RPMI7951 (cell line): ENCODE measurements at regions not wholly inside any gene's neighbourhood (a gene's known extent, or its start where the extent isn't known, plus 50 kb on each side); places are given as distances from the start of the nearest gene placed in this dataset.
"Not testable (repeated sequence)": the region's sequence is repeated elsewhere in the genome, so short reads cannot be mapped to it uniquely, and the experiment has no call there.

Experiments
- DNase-seq: peaks from one replicate; pipeline ENCODE4 v3.0.0-alpha.2; 2012; ENCODE audit warnings: low read depth

- DNase-seq = peak; percentile 82
These were observed 256.9 kb downstream of the SPRY2 start for GRCh38 chr13:80083853-80084676.

DNA sequence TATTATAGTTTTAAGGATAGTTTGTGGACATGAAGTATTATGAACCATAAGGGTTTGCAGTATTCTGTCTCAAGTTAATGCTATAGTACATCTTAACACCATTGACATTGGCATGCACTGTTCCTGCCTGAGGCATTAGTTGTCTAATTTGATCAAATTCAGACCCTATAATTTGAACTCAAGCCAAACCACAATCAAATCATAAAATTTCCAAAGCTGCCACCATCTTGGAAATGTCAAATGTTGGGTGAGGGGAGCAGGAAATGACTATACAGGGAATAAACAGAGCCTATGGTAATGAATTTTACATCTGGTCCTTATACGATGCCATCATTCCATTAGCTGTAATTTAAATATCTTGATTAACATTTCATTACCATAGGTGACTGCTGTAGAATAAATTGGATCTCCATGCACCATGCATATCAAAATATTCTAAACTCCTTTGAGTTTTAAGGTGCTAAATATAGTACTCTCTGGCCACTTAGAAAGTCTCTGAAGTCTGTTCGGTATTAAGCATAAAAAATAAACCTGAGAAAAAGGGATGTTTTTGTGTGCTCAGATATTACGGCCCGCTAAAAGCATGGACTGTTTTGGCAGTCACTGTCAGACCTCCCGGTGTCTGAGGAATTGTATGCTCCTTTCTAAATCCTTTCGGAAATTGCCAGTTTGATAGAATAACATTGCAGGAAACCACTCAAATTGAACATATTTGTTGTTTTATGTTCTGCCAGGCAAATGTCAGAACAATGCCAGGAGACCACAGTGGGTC lies 257.7 kb downstream of the SPRY2 start:
- peak; percentile 52 for DNase-seq

- peak; percentile 73 for DNase-seq
These were observed 258.4 kb downstream of the SPRY2 start for GRCh38 chr13:80082396-80083080.

GRCh38 chr13:80074811-80075210 lies 266.1 kb downstream of the SPRY2 start:
- no peak for DNase-seq

DNA sequence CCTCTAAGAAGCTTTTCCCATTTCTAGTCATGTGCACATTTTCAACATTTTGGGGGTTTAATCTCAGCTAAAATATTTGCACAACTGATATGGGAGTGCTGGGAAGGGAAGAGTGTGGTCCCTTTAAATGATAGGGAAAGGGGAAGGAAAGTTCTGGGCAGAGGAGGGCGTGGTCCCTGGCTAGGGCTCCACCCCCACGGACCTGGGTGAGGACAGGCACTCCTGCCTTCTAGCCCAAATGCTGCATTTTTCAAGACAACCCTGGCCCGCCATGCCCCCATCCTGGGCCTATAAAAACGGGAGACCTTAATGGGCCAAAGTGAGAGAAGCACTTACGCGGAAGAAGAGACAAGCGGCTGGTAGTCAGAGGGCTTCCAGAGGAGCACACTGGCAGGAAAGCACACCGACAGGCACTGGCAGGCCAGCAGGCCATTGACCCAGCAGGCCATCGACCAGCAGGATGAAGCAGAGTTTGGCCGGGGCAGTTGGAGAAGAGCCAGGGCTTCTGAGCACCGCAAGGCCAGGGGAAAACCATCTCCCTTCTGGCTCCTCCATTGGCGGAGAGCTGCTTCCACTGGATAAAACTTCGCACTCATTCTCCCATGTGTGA lies 266.7 kb downstream of the SPRY2 start:
- DNase-seq = no peak

DNA sequence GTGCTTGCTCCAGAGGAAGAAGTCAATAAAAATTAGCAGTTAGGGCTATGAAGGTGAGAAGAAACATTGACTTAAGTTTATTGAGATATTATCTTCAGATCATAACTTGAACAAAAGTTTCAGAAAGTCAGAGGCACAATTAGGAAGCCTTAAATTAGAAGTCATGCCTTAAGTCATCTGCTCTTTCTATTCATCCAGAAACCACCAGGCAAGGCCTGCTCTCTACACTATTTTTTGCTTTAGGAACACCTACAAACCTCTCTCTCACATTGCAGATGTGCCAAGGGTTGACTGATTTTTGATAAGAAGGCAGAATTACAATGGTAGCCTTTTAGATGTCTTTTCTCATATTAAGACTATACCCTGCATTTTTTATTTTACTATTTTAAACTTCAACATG lies 268.7 kb downstream of the SPRY2 start:
- DNase-seq = no peak

- no peak for DNase-seq
These were observed 270.8 kb downstream of the SPRY2 start for GRCh38 chr13:80070024-80070703.

DNA sequence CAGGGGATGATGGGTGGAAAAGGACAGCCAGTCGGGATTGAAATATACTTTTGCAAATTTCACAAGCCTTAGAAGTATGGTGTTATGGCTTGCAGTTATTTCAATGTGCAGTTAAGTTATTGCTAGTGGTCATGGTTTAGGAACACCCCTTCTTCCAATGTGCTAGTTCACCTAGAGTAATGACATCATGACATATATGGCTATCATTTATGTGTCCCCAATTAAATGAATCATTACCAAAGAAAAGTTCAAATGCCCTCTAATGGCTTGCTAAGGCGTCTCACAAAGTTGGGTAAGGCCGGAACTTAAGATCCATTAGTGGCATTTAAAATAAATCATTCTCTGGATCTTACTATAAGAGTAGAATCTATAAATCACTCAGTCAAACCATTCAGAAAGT lies 271.6 kb downstream of the SPRY2 start:
- no peak for DNase-seq

DNA sequence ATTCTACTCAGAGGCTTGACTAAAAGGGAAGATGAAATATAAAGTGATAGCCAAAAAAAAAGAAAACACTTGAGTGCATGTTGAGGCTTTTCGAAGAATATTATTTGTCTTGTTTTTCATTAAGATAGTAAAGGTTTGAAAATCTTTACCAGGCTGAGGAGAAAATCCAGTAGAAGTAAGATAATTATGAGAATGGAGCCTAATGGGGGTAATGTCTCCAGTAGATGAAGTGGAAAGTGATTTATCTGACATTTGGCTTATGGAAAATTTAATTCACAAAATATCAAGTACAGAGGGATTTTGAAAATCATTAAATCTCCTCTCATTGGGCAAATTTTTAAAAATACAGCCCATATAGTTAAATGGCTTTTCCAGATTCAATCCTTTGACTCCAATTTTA lies 274.9 kb downstream of the SPRY2 start:
- DNase-seq = no peak

GRCh38 chr13:80062416-80062815 lies 278.5 kb downstream of the SPRY2 start:
- not testable (repeated sequence) for DNase-seq

DNA sequence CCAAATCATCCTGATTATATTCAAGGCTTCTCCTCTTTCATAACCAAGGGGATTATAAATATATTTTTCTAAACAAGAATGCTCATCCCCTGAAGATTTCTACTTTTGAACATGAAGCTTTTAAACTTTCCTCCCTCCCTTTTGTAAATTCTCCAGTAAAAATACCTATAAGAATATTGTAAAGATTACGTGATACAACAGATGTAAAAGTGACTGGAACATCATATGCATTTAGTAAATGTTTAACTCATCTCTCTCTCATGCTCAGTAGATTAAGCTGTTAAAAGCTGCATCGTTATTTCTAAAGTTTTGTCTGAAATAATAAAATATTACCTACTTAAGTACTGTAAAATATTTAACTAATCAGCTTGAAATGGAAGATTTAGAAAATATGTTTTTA lies 281.1 kb downstream of the SPRY2 start:
- no peak for DNase-seq

GRCh38 chr13:80058626-80059025 lies 282.3 kb downstream of the SPRY2 start:
- DNase-seq = no peak

GRCh38 chr13:80055847-80056246 lies 285.1 kb downstream of the SPRY2 start:
- DNase-seq = peak; percentile 25

DNA sequence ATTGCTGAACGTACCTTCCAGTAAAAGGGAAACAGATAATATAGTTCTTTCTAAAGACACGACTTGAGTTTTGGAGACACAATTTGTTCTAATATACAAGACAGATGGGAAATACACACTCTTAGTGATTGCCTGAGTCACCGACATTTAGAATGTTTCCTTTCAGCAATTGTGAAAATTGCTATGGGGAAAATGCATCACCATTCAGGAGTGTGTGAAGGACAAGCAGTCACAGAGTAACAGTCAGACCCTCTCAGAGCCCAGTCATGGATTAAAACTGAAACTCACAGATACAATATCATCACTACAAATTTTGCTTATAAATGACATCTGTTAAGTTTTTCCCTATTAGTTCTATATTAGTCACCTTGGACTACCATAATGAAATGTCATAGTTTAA lies 286.1 kb downstream of the SPRY2 start:
- DNase-seq = peak; percentile 62

DNA sequence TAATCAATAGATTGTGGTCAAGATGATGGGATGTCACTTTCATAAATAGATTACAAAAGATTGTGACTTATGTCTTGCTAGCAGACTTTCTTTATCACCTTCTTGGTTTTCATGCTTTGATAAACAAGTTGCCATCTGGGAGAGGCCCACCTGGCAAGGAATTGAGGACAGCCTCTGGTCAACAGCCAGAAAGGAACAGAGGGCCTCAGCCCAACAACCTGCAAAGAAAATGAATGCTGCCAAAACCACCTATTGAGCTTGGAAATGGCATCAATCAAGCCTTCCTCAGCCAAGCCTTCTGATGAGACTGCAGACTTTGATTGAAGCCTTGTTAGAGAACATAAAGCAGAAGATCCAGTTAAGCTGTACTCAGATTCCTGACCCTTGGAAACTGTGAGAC lies 288.6 kb downstream of the SPRY2 start:
- no peak for DNase-seq

DNA sequence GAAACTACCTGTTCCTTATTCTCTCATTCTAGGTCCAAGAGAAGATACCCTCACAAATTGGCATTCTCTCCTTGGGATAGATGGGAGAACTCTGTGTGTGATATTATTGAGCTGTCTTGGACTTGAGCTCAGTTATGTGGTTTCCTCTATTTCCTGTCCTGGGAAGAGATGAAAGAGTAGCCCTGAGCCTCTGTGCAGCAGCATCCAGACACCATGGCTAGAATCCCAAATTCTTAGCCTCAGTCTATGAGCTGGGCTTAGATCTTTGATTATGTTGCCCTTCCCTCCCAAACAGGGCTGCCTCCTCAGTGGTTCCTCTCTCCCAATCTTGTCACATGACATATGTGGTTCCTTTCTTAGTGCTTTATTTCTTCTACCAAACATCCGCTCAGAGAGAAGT lies 290.7 kb downstream of the SPRY2 start:
- DNase-seq = peak; percentile 84

- DNase-seq = peak; percentile 97
These were observed 292.1 kb downstream of the SPRY2 start for GRCh38 chr13:80048802-80049201.

DNA sequence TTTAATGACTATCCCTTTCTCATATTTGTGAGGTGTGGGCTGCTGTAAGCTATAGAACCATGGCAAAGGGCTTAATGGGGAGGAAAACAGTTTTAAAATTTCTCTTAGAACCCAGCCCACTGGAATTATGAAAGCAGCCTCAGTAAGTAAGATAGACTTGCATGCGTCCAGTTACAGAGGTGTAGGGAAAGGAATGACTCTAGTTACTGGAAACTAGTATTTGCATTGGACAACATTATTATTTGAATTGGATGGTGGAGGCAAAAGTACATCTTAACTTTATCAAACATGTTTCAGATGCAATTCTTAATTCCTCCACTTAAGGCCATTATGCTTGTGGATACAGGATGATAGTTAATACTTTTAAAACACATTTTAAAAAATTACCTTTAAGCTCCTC lies 292.9 kb downstream of the SPRY2 start:
- DNase-seq = no peak

- DNase-seq = peak; percentile 91
These were observed 293.5 kb downstream of the SPRY2 start for GRCh38 chr13:80047406-80047805.

DNA sequence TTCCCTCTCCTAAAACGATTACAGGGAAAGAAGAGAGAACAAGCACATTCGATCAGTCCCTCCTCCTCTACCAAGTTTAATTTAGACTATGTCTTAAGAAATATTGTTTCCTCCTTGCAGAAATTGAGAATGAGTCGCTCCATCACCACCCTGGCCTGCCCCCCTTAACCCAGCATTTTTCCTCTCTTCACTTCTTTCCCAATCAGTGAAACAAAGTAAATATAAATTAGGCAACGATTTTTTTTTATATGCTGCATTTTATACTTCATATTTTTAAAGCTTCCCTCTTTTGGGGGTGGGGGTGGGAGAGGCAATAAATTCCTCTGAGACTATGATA lies 300.0 kb downstream of the SPRY2 start:
- DNase-seq = no peak

DNA sequence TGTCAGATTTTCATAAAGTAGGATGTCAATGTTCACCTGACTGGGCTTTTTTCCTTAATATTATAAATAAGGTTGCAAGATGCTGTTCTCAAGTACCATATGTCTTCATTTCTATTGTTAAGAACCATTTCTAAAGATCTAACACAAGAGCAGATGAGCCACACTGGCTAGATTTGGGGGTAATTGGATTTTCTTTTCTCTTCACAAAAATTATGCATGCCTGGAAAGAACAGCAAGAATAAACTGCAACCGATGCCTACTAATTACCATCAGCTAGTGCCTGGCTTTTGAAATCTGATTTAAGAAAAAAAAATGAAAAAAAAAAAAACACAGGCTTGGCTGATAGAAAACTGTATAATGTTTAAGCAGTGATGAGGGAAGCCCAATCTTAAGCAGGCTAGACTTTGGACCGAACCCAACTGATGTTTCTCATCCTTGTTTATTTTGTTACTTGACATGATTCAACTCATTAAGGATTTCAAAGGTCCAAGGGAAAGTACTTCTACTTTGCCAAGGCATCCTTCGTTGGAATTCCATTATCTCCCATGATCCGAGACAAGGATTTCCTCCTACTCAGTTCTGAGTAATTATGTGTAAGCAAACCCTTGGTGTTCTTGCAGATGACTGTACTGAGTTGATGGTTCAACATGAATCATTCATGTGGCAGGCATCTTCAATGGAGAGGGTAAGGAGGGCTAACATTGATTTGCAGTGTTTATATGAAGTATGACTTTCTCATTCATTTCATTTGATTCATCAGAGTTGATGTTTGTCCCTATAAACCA lies 300.5 kb downstream of the SPRY2 start:
- DNase-seq = peak; percentile 98
